ENCODE measurements at regions not wholly inside any gene's neighbourhood (a gene's known extent, or its start where the extent isn't known, plus 50 kb on each side); places are given as distances from the start of the nearest gene placed in this dataset.

DNA sequence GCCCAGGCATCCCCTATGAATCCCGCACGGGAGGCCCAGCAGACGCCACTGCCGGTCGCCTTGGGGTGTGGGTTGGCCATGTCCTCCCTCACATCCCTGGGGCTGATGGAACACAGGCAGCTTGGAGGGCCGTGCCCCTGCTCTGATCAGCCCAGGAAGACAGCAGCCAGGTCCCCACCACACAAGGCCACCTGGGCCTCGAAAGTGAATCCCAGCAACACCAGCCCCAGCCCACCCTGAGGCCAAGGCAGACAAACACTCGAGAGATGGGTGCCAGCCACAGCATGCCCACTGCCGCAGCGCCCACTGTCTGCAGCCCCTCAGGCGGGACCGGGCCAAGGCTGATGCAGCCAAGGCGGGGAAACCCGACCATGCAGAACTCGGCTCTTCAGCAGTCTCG is 85.5 kb downstream of the HMX1 start:
- intact Hi-C loops (cut with DNase I): no loop called here
- H3K4me1 ChIP-seq: no peaks in the 10 kb centered on the region
- H3K27me3 ChIP-seq: peaks cover 0 to 52% (median 21%) of the 10 kb centered on the region in 7 donors
- H3K27ac ChIP-seq: no peak overlapping the region
- 75 to 77% methylated on average over 16 of the region's 16 CpGs for WGBS, 2 donors
- TF ChIP-seq, protein P1, sequence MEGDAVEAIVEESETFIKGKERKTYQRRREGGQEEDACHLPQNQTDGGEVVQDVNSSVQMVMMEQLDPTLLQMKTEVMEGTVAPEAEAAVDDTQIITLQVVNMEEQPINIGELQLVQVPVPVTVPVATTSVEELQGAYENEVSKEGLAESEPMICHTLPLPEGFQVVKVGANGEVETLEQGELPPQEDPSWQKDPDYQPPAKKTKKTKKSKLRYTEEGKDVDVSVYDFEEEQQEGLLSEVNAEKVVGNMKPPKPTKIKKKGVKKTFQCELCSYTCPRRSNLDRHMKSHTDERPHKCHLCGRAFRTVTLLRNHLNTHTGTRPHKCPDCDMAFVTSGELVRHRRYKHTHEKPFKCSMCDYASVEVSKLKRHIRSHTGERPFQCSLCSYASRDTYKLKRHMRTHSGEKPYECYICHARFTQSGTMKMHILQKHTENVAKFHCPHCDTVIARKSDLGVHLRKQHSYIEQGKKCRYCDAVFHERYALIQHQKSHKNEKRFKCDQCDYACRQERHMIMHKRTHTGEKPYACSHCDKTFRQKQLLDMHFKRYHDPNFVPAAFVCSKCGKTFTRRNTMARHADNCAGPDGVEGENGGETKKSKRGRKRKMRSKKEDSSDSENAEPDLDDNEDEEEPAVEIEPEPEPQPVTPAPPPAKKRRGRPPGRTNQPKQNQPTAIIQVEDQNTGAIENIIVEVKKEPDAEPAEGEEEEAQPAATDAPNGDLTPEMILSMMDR (IDR thresholded peaks at IDR 0.05): no peak
- DNase-seq: no peak
- no peaks in the 10 kb centered on the region for H3K9me3 ChIP-seq
- no peak for ATAC-seq
- H3K36me3 ChIP-seq: no peaks in the 10 kb centered on the region
- H3K4me3 ChIP-seq: no peak overlapping the region

DNA sequence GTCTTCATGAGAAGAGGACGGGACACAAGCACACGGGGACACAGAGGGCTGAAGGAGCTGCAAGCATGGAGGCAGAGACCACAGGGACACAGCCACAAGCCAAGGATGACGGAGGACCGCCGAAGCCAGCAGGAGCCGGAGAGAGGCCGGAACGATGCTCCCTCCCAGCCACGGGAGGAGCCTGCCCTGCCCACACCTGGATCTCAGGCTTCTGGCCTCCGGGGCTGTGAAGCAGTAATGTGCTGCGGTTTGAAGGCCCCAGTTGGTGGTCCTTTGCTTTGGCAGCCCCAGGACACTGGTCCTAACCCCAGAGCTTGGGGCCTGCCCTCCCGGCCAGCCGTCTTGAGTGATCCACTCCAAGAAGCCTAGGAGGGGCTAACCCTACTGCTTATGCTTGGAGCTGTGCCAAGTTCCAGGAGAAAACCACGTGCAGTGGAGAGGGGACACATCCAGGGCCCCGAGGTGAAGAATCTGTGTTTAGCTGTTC is 85.9 kb downstream of the HMX1 start:
- TF ChIP-seq, protein P1 (IDR thresholded peaks at IDR 0.05): no peak
- WGBS, 2 donors: 53 to 54% methylated on average over 15 of the region's 15 CpGs

DNA sequence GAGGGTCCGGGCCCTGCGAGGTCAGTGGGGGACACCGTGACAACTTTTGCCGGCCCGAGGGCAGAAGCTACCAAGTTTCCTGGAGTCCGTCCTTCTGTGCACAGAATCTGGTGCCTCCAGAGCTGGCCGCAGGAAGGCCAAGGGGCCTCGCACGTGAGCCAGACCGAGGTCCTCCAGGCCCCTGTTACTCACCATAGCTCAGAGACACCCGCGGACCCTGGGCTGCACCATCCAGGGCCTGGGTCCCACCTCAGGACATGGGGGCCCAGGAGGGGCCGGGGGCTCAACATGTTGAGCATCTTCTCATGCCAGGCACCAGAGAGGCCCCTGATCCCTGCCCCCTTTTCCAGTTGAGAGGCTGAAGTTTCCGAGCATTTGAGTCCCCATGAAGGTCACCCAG is 87.9 kb downstream of the HMX1 start:
- TF ChIP-seq, protein P1 (IDR thresholded peaks at IDR 0.05): no peak
- no peak overlapping the region for H3K27ac ChIP-seq
- no peak overlapping the region for H3K4me3 ChIP-seq
- ATAC-seq: no peak
- peaks cover 0 to 57% (median 27%) of the 10 kb centered on the region in 7 donors for H3K27me3 ChIP-seq
- no peaks in the 10 kb centered on the region for H3K36me3 ChIP-seq
- 77 to 79% methylated on average over 14 of the region's 14 CpGs for WGBS, 2 donors
- H3K4me1 ChIP-seq: no peaks in the 10 kb centered on the region
- no peak for DNase-seq
- no peaks in the 10 kb centered on the region for H3K9me3 ChIP-seq
- intact Hi-C loops (cut with DNase I): no loop called here

More for the DNA sequence above, 85.9 kb downstream of the HMX1 start:
- no peak for DNase-seq
- peaks cover 0 to 56% (median 21%) of the 10 kb centered on the region in 7 donors for H3K27me3 ChIP-seq
- no peak overlapping the region for H3K4me3 ChIP-seq
- H3K4me1 ChIP-seq: no peaks in the 10 kb centered on the region
- H3K36me3 ChIP-seq: no peaks in the 10 kb centered on the region
- no peak for ATAC-seq
- no peaks in the 10 kb centered on the region for H3K9me3 ChIP-seq
- intact Hi-C loops (cut with DNase I): no loop called here
- no peak overlapping the region for H3K27ac ChIP-seq

DNA sequence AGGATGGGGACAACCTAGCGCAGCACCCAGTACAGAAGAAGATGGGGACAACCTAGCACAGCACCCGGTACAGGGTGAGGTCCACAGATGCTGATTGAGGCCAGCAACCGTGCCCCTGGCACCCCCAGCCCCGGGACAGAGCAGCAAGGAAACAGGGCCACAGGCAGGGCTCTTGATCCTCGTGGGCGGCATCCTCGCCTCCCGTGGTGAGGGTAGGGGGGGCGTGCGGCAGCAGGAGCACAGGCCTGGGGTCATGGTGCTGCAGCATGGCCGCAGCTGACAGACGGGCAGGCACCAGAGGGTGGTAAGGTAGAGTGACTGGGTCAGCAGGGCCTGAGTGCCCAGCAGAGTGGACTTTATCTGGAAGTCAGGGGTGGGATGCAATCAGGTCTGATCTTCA is 89.5 kb downstream of the HMX1 start:
- intact Hi-C loops (cut with DNase I): no loop called here
- DNase-seq (no peak), ATAC-seq (no peak)
- Histone ChIP-seq H3K27me3 (peaks cover 0 to 44% (median 20%) of the 10 kb centered on the region in 7 donors), H3K9me3 (no peaks in the 10 kb centered on the region), H3K27ac (no peak overlapping the region), H3K4me3 (no peak overlapping the region), H3K4me1 (no peaks in the 10 kb centered on the region), H3K36me3 (no peaks in the 10 kb centered on the region)
- TF ChIP-seq, protein P1 (IDR thresholded peaks at IDR 0.05): no peak
- WGBS, 2 donors: 70 to 76% methylated on average over 12 of the region's 12 CpGs

All from heart right ventricle (tissue), 16 donors.